GM10248 (cell line): ENCODE measurements at regions not wholly inside any gene's neighbourhood (a gene's known extent, or its start where the extent isn't known, plus 50 kb on each side); places are given as distances from the start of the nearest gene placed in this dataset.

Experiments used
- CTCF ChIA-PET: fragments of 300-600 bp; sonication (Branson Sonifier 250); formaldehyde crosslinking; extraction: SDS; loops from one replicate; lab custom pipeline; 2021; ENCODE audit warnings: antibody characterized with exemption; lab: Yijun Ruan, JAX
- POLR2A ChIA-PET: fragments of 350-650 bp; sonication (Branson Sonifier 250); formaldehyde crosslinking; extraction: SDS; loops from one replicate; lab custom pipeline; 2020; ENCODE audit warnings: antibody characterized with exemption; lab: Yijun Ruan, JAX
- DNase-seq: peaks from one replicate; pipeline ENCODE4 v3.0.0; 2012; ENCODE audit errors: extremely low spot score
- CTCF ChIP-seq: IDR thresholded peaks from 2 replicates; pipeline ENCODE4 v1.5.1; 2012; ENCODE audit warnings: mild to moderate bottlenecking, low read depth; ENCODE audit errors: extremely low read depth, missing control alignments, control extremely low read depth

GRCh38 chr11:98701541-98701940 lies 319.2 kb upstream of the CNTN5 start:
- no peak for DNase-seq
- ChIA-PET POLR2A (no interaction called here), CTCF (no interaction called here)
- no peak for TF ChIP-seq CTCF

- TF ChIP-seq CTCF, result no peak
- POLR2A ChIA-PET, result no interaction called here
- no peak for DNase-seq
- CTCF ChIA-PET, result interaction anchor here (1.0 kb wide), 1 partner anchor 13 kb away, joined by 3 read pairs; no protein-coding TSS in a partner anchor
These were observed 316.8 kb upstream of the CNTN5 start for GRCh38 chr11:98703779-98704556.

GRCh38 chr11:98710026-98710425 lies 310.7 kb upstream of the CNTN5 start:
- no peak for DNase-seq
- ChIA-PET CTCF (interaction anchor here (1.1 kb wide), 1 partner anchor 12 kb away, joined by 3 read pairs; no protein-coding TSS in a partner anchor), POLR2A (no interaction called here)
- no peak for TF ChIP-seq CTCF

GRCh38 chr11:98710986-98711385 lies 309.8 kb upstream of the CNTN5 start:
- TF ChIP-seq CTCF, result no peak
- POLR2A ChIA-PET, result no interaction called here
- CTCF ChIA-PET, result interaction anchor here (1.3 kb wide), 1 partner anchor 14 kb away, joined by 3 read pairs; no protein-coding TSS in a partner anchor
- DNase-seq, result no peak

GRCh38 chr11:98720951-98721350 lies 299.8 kb upstream of the CNTN5 start:
- CTCF ChIA-PET, result no interaction called here
- DNase-seq, result no peak
- TF ChIP-seq CTCF, result no peak
- POLR2A ChIA-PET, result no interaction called here

GRCh38 chr11:98725471-98725870 lies 295.3 kb upstream of the CNTN5 start:
- ChIA-PET POLR2A (no interaction called here), CTCF (interaction anchor here (1.2 kb wide), 1 partner anchor 15 kb away, joined by 3 read pairs; no protein-coding TSS in a partner anchor)
- no peak for DNase-seq
- TF ChIP-seq CTCF, result no peak
